SK-N-SH (cell line): ENCODE measurements at regions not wholly inside any gene's neighbourhood (a gene's known extent, or its start where the extent isn't known, plus 50 kb on each side); places are given as distances from the start of the nearest gene placed in this dataset.

Experiments used
- CTCF ChIA-PET: fragments of 300-600, 350-600 bp; formaldehyde crosslinking; extraction: SDS; loops from one replicate; lab custom pipeline; 2021; lab: Yijun Ruan, JAX
- POLR2A ChIA-PET: fragments of 350-600 bp; sonication (Branson Sonifier 250); formaldehyde crosslinking; extraction: SDS; loops from one replicate; lab custom pipeline; 2020; ENCODE audit warnings: antibody characterized with exemption, inconsistent platforms; lab: Yijun Ruan, JAX
- DNase-seq: peaks from one replicate; pipeline ENCODE4 v3.0.0; 2012
- H2AFZ ChIP-seq: fragments of 200-600 bp; sonication (generic); 2 replicates; pipeline ENCODE4 v1.8.1; 2016; ENCODE audit warnings: antibody characterized with exemption, mild to moderate bottlenecking, low read depth
- H3F3A ChIP-seq: fragments of 200-600 bp; sonication (generic); replicated peaks from 2 replicates; pipeline ENCODE3; 2016; ENCODE audit warnings: antibody characterized with exemption, mild to moderate bottlenecking; ENCODE audit not compliant: insufficient read depth
- H3K27ac ChIP-seq, 2 experiments: fragments of 200-500 bp in 1 of 2; fragments of 200-600 bp in 1 of 2; sonication (Bioruptor generic) in 1 of 2; sonication (generic), shearing (Covaris generic) in 1 of 2; 2 replicates each; pipeline versions ENCODE4 v1.5.1 to v1.6.1; 2014 to 2016; ENCODE audit warnings: low read depth in 2 of 2, inconsistent platforms in 1 of 2, low read length in 1 of 2, mild to moderate bottlenecking in 1 of 2, mixed read lengths in 1 of 2
- H3K27me3 ChIP-seq: fragments of 200-600 bp; sonication (generic), shearing (Covaris generic); 2 replicates; pipeline ENCODE4 v1.6.1; 2016; ENCODE audit warnings: mixed run types; ENCODE audit not compliant: insufficient read depth
- H3K36me3 ChIP-seq, 2 experiments: fragments of 200-500 bp in 1 of 2; fragments of 200-600 bp in 1 of 2; sonication (Bioruptor generic) in 1 of 2; sonication (generic) in 1 of 2; replicated peaks in 1 of 2; 2 replicates each; pipeline versions ENCODE3 to v1.5.1; 2014 to 2016; ENCODE audit warnings: low read length in 1 of 2, mild to moderate bottlenecking in 1 of 2; ENCODE audit not compliant: insufficient read depth in 2 of 2, control insufficient read depth in 1 of 2
- H3K4me1 ChIP-seq, 2 experiments: fragments of 200-500 bp in 1 of 2; fragments of 200-600 bp in 1 of 2; sonication (Bioruptor generic) in 1 of 2; sonication (generic), shearing (Covaris generic) in 1 of 2; 2 replicates each; pipeline versions ENCODE4 v1.5.1 to v1.6.1; 2014 to 2016; ENCODE audit warnings: low read depth in 1 of 2, low read length in 1 of 2, mixed run types in 1 of 2; ENCODE audit not compliant: insufficient read depth in 2 of 2, control insufficient read depth in 1 of 2
- H3K4me2 ChIP-seq: fragments of 200-600 bp; sonication (generic), shearing (Covaris generic); 2 replicates; pipeline ENCODE4 v1.6.1; 2017; ENCODE audit warnings: mixed run types
- H3K4me3 ChIP-seq, 2 experiments: fragments of 200-500 bp in 1 of 2; fragments of 200-600 bp in 1 of 2; sonication (Bioruptor generic) in 1 of 2; sonication (generic), shearing (Covaris generic) in 1 of 2; 2 replicates each; pipeline versions ENCODE4 v1.5.1 to v1.8.1; 2014 to 2016; ENCODE audit warnings: low read depth in 2 of 2, inconsistent platforms in 1 of 2, low read length in 1 of 2, mild to moderate bottlenecking in 1 of 2, mixed read lengths in 1 of 2, moderate library complexity in 1 of 2
- H3K79me2 ChIP-seq: fragments of 200-600 bp; sonication (generic); 2 replicates; pipeline ENCODE4 v1.8.1; 2017; ENCODE audit warnings: mild to moderate bottlenecking; ENCODE audit not compliant: insufficient read depth
- H3K9ac ChIP-seq: fragments of 200-600 bp; sonication (generic); 2 replicates; pipeline ENCODE4 v1.6.1; 2017; ENCODE audit warnings: mixed run types
- H3K9me2 ChIP-seq: fragments of 200-600 bp; sonication (generic); 2 replicates; pipeline ENCODE4 v1.6.1; 2017; ENCODE audit warnings: mixed run types
- H3K9me3 ChIP-seq: fragments of 200-600 bp; sonication (generic); 2 replicates; pipeline ENCODE4 v1.6.1; 2017; ENCODE audit warnings: mixed run types, mild to moderate bottlenecking, moderate library complexity
- H4K20me1 ChIP-seq: fragments of 200-600 bp; sonication (generic); 2 replicates; pipeline ENCODE4 v1.6.1; 2017; ENCODE audit warnings: mild to moderate bottlenecking, mixed run types; ENCODE audit not compliant: insufficient read depth
- CTCF ChIP-seq: fragments of 200-600 bp; sonication (generic); IDR thresholded peaks from 2 replicates; pipeline ENCODE4 v1.6.1; 2017; ENCODE audit warnings: antibody characterized with exemption, mild to moderate bottlenecking, moderate library complexity
- ELF1 ChIP-seq: IDR thresholded peaks from 2 replicates; pipeline ENCODE4 v1.4.0; 2012
- EP300 ChIP-seq, 2 experiments: IDR thresholded peaks; 2 replicates each; pipeline versions ENCODE4 v1.4.0 to v1.6.1; 2012; ENCODE audit warnings: borderline replicate concordance in 1 of 2, low read depth in 1 of 2, low read length in 1 of 2
- EZH2phosphoT487 ChIP-seq: fragments of 200-600 bp; sonication (generic); IDR thresholded peaks from 2 replicates; pipeline ENCODE4 v1.6.1; 2017; ENCODE audit warnings: low read depth, mixed run types, mild to moderate bottlenecking, antibody characterized with exemption, moderate library complexity, borderline replicate concordance
- FOSL2 ChIP-seq: IDR thresholded peaks from 2 replicates; pipeline ENCODE4 v1.4.0; 2012; ENCODE audit warnings: low read depth, mild to moderate bottlenecking, moderate library complexity, borderline replicate concordance
- GABPA ChIP-seq: IDR thresholded peaks from 2 replicates; pipeline ENCODE4 v1.4.0; 2012; ENCODE audit warnings: low read depth, mild to moderate bottlenecking
- GATA2 ChIP-seq: sonication (generic); formaldehyde crosslinking; IDR thresholded peaks from 2 replicates; pipeline ENCODE4 v1.5.0; 2020; ENCODE audit warnings: mild to moderate bottlenecking, missing genetic modification reagents
- JUND ChIP-seq: IDR thresholded peaks from 2 replicates; pipeline ENCODE4 v1.4.0; 2012
- MEF2A ChIP-seq: IDR thresholded peaks from 2 replicates; pipeline ENCODE4 v1.4.0; 2012; ENCODE audit warnings: low read depth, borderline replicate concordance
- NFIC ChIP-seq: IDR thresholded peaks from 2 replicates; pipeline ENCODE4 v1.4.0; 2012; ENCODE audit warnings: borderline replicate concordance
- PBX3 ChIP-seq: IDR thresholded peaks from 2 replicates; pipeline ENCODE4; 2012
- POLR2AphosphoS5 ChIP-seq: IDR thresholded peaks from 2 replicates; pipeline ENCODE4 v1.6.1; 2012; ENCODE audit warnings: low read depth, low read length
- SIN3A ChIP-seq: IDR thresholded peaks from 2 replicates; pipeline ENCODE4 v1.6.1; 2012; ENCODE audit warnings: low read depth, mild to moderate bottlenecking, low read length, moderate library complexity, borderline replicate concordance
- TCF12 ChIP-seq: IDR thresholded peaks from 2 replicates; pipeline ENCODE4 v1.4.0; 2012
- TEAD4 ChIP-seq: IDR thresholded peaks from 2 replicates; pipeline ENCODE4 v1.4.0; 2012; ENCODE audit warnings: mild to moderate bottlenecking, borderline replicate concordance; ENCODE audit not compliant: insufficient read depth
- WGBS: methylation state at CpG from one replicate; pipeline ENCODE4 v1.1.6; 2017; ENCODE audit warnings: low lambda C conversion rate; 5-methylcytosine and 5-hydroxymethylcytosine counted together

- no peak for DNase-seq
- peaks cover 19% of the 10 kb centered on the region for H3F3A ChIP-seq
- no peaks in the 10 kb centered on the region for H3K27me3 ChIP-seq
- no peak overlapping the region for H3K4me2 ChIP-seq
- no peaks in the 10 kb centered on the region for H3K79me2 ChIP-seq
- no peaks in the 10 kb centered on the region for H4K20me1 ChIP-seq
- no peak overlapping the region for H3K4me3 ChIP-seq
- H3K27ac ChIP-seq: peak overlapping the region in 1 of 2 experiments; percentile 73; a peak in 2 of 4 replicates
- H3K9ac ChIP-seq: no peak overlapping the region
- peak; percentile 51; the same call in 1 of the 2 replicates for TF ChIP-seq FOSL2
- no peak for TF ChIP-seq GATA2 (CRISPR knock-in tag)
- peaks cover 5% of the 10 kb centered on the region; the same call in 1 of the 2 replicates for H3K9me3 ChIP-seq
- ChIA-PET POLR2A (no interaction called here), CTCF (no interaction called here)
- H3K36me3 ChIP-seq: no peaks in the 10 kb centered on the region
- H3K4me1 ChIP-seq: peaks cover 0 to 5% of the 10 kb centered on the region in 2 experiments; a peak in 2 of 4 replicates
- H3K9me2 ChIP-seq: no peaks in the 10 kb centered on the region
- no peak overlapping the region for H2AFZ ChIP-seq
Measured at GRCh38 chr5:125310749-125311148, 564.3 kb upstream of the ZNF608 start.

- POLR2A ChIA-PET: no interaction called here
- H3K9ac ChIP-seq: peak overlapping the region; percentile 13
- no peak overlapping the region for H3K4me2 ChIP-seq
Measured at GRCh38 chr5:125311743-125312142, 565.3 kb upstream of the ZNF608 start.

More at GRCh38 chr5:125311743-125312142, 565.3 kb upstream of the ZNF608 start:
- no peak overlapping the region for H3K4me3 ChIP-seq
- CTCF ChIA-PET: no interaction called here
- no peak overlapping the region for H2AFZ ChIP-seq
- no peaks in the 10 kb centered on the region for H3K79me2 ChIP-seq
- no peaks in the 10 kb centered on the region for H4K20me1 ChIP-seq
- H3K27me3 ChIP-seq: no peaks in the 10 kb centered on the region
- peaks cover 21% of the 10 kb centered on the region for H3F3A ChIP-seq
- no peak for DNase-seq
- peaks cover under 1% of the 10 kb centered on the region; the same call in 1 of the 2 replicates for H3K9me3 ChIP-seq
- H3K27ac ChIP-seq: peak overlapping the region in 1 of 2 experiments; percentile 73; a peak in 2 of 4 replicates
- TF ChIP-seq MEF2A (peak; percentile 15; the same call in 1 of the 2 replicates), EZH2phosphoT487 (no peak), POLR2AphosphoS5 (peak; percentile 60; the same call in 1 of the 2 replicates), JUND (peak; percentile 92), TCF12 (peak; percentile 89), GATA2 (CRISPR knock-in tag) (no peak), PBX3 (peak; percentile 68), FOSL2 (peak; percentile 96), SIN3A (no peak), NFIC (peak; percentile 72; the same call in 1 of the 2 replicates), TEAD4 (peak; percentile 89), EP300 (IDR thresholded peaks at IDR 0.05; ENCODE audit: borderline replicate concordance in 1 of 2, low read depth in 1 of 2, low read length in 1 of 2) (peak in 1 of 2 experiments; percentile 90; a peak in 2 of 4 replicates), ELF1 (peak; percentile 16; the same call in 1 of the 2 replicates), GABPA (no peak), CTCF (no peak)
- TF ChIP-seq, all 33 proteins: peak for 10
- WGBS: 21% methylated on average over 1 of the region's 1 CpG
- H3K9me2 ChIP-seq: no peaks in the 10 kb centered on the region
- H3K36me3 ChIP-seq: no peaks in the 10 kb centered on the region
- H3K4me1 ChIP-seq: peaks cover 5 to 10% of the 10 kb centered on the region in 2 experiments; a peak in 2 of 4 replicates
